Kasumi-1 (cell line): ENCODE measurements at regions not wholly inside any gene's neighbourhood (a gene's known extent, or its start where the extent isn't known, plus 50 kb on each side); places are given as distances from the start of the nearest gene placed in this dataset.
"Not testable (repeated sequence)": the region's sequence is repeated elsewhere in the genome, so short reads cannot be mapped to it uniquely, and the experiment has no call there.

ENCODE experiments used
- DNase-seq, 2 experiments: peaks; one replicate each; lab custom pipeline; 2025; lab: John Stamatoyannopoulos, UW

DNA sequence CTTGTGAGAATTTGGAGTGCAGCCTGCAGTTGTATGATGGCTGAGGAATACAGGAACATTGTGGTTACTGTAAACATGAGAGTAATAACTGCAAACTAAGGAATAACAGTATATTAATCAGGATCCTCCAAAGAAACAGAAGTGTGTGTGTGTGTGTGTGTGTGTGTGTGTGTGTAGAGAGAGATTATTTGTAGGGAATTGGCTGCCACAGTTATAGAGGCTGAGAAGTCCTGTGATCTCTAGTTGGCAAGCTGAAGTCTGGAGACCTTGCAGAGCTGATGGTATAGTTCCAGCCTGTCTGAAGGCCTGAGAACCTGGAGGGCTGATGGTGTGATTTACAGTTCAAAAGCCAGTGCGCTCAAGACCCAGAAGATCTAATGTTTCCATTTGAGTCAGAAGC is 273.3 kb upstream of the FRG1 start:
- not testable (repeated sequence) for DNase-seq

DNA sequence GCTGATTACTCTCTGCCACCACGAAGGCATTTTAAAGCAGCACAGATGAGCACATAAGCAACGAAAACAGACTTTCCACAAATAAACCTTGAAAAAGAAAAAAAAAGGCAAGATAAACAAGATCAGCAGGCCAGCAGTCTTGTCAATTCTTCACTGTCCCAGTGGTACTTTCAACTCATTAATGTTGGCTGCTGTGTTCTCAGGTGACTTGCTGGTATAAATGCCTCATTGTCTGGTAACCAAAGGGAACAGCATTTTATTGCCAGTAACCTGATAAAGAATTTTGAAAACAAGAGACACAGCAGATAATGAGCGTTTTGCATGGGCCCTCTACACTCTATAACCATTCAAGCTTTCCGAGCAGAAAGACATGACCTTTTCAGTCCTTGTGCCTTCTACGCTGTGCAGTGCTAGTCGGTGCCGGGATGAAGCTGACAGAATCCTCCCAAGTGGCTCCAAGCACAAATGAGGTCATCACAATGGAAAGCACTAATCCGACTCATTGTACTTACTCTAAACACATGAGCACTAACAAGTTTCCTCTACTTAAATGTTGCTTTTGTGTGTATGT is 242.9 kb upstream of the FRG1 start:
- DNase-seq = not testable (repeated sequence)

DNA sequence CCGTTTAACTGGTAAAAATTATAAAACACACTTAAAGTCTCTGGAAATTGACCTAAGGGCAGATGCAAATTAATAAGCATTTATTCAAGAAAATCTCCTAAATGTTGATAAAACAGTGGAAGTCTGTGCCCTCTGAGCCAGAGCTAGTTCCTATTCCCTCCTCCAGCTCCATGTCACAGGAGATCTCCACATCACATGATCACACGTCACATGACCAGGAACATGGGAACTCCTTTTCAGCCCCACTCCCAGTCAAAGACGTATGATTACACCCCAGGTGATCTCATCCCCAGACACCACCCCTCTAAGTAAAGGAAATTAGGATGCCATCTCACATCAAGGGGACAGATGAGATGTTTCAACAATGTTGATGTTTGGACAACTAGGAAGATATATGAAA is 237.7 kb upstream of the FRG1 start:
- not testable (repeated sequence) for DNase-seq

DNA sequence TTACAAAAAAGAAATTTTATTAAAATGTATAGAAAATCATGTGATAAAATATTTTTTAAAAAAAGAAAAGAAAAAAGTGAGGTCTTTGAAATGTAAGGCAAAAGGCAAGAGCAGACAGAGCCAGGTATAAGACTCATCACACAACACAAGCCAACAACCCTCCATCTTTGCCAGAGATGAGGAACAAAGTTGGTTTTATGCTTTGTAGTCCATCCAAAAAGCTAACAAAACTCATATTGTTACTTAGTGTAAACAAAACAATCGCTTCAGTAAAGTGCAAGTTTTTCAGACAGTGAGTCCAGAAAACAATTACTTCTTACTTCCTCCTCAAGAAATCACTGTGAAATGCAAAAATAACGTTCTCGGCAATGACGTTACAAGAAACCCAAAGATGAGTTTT is 233.9 kb upstream of the FRG1 start:
- not testable (repeated sequence) for DNase-seq

DNA sequence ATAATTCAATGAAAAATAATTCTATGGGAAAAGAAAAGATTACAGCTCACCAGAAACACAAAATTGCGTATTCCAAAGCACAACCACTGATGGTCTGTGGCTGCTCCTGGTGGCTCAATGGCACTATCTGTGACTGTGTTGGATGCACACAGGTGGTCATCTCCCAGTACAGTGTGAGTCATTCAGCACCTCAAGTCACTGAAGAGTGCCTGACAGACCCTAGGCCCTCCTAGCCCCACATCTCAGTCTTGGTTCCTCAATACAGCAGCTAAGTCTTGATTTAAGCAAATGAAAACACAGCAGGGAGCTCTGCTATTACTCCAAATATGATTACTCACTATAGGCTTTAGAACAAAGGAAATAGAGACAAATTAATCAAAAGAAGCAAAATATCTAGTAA is 233.4 kb upstream of the FRG1 start:
- DNase-seq = not testable (repeated sequence)

DNA sequence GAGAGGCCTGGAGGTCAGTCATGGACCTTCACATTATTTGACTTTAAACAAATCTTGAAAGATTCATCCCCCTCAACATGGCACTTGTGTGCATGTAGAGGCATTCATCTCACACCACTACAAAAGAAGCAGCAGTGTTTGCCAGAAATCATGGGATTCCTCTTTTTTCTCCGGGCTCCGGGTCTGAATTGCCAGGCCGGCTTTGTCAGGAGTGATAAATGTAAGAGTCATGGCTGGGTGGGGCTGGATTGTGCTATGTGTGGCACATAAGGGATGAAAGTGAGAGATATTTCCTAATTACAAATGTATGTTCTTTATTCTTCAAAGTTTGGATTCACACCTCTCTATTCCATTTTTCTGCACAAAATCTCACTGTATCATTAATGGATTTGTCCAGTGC is 228.7 kb upstream of the FRG1 start:
- DNase-seq = not testable (repeated sequence)

DNA sequence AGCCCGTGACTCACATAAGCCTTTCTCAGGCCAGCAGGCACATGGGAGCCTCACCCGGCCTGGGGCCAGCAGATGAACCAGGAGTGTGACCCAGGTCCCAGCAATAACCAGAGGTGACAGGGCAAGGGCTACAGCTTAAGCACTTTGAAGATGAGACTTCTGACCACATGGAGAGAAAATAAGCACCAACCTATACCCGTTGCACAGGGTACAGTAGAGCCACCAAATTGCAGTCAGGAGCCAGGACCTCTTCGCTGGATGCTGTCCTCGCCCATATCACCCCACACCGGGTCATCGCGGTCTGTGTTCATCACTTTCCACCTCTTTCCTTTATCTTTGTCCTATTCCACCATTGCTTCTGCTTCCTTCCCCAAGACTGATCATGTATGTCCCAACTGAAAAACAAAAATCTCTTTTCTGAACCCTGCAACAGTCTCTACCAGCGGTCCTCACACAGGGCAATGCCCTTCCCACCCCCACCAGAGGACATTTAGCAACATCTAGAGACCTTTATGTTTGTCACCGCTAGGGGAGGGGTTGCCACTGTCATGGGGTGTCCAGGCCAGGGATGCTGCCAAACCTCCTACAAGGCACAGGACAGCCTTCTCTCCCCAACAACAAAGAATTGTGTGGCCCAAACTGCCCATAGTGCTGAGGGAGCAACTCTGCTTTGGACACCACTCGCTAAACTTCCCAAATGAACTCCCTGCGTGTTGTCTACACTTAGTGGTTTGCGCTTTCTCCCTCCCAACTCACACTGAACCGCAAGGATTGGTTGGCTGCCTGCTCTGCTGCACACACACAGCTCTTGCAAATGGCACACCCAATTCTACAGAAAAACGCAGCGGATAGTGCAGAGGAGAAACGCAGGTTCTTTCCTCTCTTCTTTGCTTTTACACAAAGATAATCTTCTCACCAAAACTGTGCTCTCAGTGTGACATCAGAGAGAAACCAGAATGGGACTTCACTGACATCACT is 219.4 kb upstream of the FRG1 start:
- DNase-seq = not testable (repeated sequence)

DNA sequence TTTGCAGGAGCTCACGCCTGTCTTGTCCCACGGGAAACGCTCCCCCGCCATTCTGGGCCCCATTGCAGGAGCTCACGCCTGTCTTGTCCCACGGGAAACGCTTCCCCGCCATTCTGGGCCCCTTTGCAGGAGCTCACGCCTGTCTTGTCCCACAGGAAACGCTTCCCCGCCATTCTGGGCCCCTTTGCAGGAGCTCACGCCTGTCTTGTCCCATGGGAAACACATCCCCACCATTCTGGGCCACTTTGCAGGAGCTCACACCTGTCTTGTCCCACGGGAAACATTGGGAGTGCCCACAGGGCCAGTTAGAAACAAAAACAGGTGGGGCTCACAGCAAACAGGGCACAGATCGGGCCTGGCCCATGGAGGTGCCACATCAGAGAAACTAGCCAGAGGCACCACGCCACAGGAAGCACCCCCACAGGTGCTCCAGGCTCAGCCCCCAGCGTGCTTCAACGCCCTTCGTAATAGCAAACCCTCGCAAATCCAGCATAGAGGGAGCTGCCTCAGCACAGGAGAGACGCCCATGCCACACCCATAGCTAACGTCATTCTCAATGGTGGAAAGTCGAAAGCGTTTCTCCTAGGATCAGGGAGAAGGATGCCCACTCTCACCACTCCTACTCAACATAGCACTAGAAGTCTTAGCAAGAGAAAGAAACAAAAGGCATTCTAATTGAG is 218.2 kb upstream of the FRG1 start:
- not testable (repeated sequence) for DNase-seq

DNA sequence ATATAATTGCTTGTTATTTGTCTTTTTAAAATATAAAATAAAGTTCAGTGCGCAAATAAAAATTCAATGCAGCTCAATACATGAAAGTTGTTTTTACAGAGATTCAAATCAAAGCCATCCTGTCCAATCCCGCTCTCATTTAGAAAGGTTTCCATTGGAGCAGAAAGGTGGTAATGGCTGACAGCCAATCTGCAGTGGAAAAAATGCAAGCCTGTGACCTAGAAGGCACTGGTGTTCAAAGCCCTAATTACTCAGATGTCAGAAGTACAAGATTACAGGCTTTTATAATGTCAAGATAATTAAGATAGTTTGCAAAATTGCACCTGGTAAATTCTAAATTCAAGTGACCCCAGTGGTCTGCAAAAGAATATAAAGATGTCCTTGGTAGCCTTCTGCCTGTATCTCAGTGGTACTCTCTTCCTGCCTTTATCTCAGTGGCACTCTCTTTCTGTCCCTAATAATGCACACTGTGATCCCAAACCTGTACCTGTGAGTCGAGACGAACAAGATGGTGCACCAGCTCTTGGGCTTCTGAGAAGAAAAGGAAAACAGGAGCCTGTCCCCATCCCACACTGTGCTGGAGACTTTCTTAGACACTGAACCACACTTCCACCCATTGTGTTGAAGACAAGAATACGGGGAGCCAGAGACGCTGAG is 212.6 kb upstream of the FRG1 start:
- DNase-seq = not testable (repeated sequence)

DNA sequence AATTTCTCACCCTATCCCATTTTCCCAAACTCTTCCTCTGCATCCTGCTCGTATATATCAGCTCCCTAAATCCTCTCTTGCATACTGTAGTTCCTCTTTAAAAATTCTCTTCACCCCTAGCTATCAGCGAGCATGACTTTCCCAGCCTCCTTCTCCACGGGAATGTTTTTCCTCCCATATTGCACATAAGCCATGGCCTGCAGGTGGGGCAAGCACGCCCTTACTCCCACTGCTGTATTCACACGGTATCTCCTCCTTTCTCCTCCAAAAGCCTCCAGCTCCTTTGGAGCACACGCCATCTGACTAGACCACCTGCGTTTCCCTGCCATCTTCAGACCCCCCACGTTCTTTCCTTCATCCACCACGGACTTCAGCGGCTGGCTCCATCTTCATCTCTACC is 208.7 kb upstream of the FRG1 start:
- not testable (repeated sequence) for DNase-seq

DNA sequence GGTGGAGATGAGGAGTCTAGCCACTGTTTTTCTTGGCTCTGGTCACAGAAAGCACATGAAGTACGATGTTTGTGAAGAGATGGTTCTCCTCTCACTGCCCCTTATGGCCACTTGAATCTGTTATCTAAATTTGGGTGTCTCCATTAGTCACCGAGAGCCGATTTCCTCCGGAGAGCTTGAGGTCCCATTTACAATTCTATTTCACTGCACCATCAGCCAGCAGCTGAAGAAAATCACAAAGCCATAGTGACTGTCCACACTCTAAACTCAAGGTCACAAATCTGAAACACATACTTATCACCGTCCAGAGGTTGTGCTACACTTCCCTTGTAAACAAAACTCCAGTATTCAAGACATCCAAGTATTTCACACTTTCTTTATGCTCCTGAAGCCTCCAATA is 207.2 kb upstream of the FRG1 start:
- not testable (repeated sequence) for DNase-seq

DNA sequence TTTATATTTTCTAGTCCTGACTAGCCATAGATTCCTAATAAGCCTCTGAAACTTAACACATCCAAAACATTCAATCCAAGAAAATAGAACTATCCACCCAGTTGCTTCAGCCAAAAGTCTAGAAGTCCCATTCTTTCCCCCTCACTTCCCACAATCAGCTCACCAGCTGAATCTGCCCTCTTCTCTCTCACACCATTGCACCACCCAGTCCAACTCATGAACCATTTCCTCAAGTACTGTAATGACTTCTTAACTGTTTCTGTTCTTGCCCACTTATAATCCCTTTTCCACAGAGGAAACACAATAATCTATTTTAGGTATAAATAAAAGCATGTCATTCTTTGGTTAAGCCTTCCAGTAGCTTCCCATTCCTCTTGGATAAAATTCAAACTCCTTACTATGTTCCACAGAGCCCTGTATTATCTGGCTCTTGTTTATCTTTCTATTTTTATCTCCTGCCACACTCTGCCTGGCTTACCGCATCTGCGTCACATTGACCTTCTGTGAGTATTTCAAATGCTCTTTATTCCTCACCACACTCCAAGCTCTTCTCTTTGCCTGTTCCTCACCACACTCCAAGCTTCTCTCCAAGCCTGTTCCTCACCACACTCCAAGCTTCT is 205.9 kb upstream of the FRG1 start:
- DNase-seq = not testable (repeated sequence)

DNA sequence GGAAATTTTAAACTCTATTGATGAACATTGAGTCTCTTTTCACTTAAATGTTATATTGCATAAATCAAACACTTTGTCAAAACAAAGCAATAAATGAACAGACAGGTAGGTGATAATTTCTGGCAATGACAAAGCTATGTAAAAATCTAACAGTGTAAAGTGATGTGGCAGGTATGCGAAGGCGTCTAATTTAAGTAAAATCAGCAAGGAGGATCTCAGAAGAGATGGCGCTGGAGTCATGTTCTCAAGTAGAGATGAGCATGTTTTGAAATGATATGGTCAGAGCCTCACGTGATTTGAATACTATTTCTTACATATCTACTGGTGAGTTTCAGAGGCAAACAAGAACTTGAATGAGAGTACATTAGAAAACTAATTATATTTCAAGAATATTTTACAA is 204.0 kb upstream of the FRG1 start:
- DNase-seq = not testable (repeated sequence)

DNA sequence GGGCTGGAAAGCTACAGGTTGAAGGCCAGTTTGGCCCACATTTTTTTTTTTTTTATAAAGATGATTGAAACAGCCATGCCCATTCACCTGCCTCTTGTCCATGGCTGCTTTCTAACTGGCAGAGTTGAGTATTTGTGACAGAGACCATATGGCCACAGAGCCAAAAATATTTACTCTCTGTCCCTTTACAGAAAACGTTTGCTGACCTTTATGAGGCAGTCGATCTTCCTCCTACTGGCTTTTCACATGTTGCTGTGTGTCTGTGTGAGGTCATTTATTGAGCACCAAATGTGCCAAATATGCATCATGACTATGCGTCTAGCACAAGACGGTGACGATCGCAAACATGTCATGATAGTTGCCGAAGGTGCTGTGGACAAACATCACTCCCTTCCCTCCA is 200.6 kb upstream of the FRG1 start:
- DNase-seq = not testable (repeated sequence)

DNA sequence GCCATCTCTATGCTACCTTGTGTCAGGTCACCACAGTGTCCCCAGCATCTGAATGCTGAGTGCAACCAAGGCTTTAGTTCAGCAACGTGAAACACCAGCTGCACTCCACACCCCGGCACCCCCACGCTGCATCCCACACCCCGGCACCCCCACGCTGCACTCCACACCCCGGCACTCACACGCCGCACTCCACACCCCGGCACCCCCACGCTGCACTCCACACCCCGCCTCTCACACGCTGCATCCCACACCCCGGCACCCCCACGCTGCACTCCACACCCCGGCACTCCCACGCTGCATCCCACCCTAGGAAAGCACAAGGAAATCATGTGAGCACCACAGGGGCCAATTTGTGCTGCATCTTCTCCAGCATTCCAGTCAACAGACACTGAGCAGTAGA is 199.8 kb upstream of the FRG1 start:
- DNase-seq = no peak

DNA sequence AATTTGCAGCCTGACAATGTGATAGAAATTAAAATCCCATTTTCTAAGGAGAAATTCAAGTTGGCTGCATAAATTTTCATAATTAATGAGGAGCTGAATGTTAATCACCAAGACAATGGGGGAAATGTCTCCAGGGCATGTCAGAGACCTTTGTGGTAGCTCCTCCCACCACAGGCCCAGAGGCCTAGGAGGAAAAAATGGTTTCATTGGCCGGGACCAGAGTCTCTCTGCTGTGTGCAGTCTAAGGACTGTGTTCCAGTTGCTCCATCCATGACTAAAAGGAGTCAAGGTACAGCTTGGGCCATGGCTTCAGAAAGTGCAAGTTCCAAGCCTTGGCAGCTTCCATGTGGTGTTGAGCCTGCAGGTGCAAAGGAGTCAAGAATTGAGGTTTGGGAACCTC is 187.6 kb upstream of the FRG1 start:
- not testable (repeated sequence) for DNase-seq

DNA sequence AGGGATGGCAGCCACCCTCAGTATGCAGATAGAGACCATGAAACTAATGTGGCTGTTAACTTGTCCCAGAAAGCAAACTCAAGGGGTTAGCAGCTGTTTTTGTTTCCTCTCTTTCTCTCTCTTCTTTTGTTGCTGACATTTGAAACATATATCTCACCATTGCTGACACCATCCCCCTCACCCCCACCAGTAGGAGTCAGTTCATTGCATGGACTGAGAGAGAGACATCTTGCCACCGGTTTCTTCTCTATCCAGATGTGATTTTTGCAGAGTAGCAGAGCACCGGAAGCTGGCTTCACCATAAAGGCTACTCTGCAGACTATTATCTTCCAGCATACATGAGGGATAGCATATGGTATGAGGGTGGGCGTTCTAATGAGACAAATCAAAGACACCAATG is 177.1 kb upstream of the FRG1 start:
- no peak for DNase-seq

DNA sequence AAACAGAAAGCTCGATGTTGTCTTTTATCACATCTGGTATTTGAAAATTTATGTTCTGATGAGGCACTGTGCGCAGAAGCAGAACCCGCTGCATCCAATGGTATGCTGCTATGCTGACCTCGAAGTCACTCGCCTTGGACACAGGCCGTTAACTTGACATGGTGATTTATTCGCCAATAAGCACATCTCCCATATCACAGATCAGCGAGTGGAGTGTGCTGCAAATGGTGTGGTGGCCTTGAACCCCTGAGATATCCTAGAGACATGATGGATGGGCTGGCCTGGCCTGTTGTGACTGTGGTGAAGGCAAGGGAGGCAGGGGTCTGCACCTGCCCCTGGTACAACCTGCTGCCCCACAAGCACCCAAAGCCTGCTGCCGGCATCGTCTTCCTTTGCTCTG is 175.4 kb upstream of the FRG1 start:
- DNase-seq = no peak

DNA sequence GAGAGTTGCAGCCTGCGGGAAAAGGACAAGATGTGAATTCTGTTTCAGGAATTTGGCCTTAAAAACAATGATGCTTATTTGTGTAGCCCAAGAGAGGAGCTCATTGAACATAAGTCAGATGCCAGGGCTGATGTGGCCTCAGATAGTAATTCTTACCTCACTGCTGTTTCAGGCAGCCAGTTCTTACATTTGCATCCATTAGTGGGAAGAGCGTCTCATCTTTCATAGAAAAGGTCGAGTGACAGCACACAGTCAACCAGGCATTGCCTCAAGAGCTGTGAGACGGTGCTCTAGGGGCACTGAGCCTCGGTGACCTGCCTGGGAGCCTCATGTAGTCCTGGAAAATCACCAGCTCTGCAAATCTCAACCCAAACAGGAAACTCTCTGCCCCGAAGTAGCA is 174.9 kb upstream of the FRG1 start:
- DNase-seq = no peak

DNA sequence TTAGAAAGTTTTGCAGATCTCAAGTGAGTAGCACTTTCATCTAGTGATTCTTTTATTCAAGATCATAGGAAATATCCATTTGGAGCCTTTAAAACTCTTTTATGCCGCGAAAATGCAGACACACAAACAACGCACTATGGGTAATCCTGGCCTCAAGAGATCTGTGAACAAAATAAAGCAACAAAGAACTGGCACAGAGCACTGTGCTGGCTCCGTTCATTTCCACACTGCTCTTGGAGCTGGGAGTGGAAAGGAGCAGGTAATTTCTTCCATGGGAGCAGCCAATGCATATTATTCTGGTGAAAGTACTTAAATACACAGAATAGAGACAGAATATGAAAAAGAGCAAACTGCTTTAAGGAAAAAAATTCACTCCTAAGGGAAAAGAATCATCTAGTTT is 172.7 kb upstream of the FRG1 start:
- no peak for DNase-seq

DNA sequence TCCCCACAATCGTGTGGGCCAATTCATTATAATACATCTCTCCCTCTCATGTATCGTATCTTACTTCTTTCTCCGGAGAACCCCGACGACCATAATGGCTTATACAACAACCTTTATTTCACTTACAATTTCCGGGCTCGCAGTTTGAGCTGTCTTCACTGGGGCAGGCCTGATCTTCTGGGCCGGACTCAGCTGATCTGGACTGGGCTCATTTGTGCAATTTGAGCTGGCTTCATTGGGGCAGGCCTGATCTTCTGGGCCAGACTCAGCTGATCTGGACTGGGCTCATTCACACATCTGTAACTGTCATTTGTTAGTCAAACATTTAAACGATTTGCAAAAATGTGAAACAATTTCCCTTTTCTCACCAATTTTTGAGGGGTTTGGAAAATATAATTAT is 171.5 kb upstream of the FRG1 start:
- no peak for DNase-seq
